HepG2 (cell line): ENCODE measurements at regions not wholly inside any gene's neighbourhood (a gene's known extent, or its start where the extent isn't known, plus 50 kb on each side); places are given as distances from the start of the nearest gene placed in this dataset.
"Not testable (repeated sequence)": the region's sequence is repeated elsewhere in the genome, so short reads cannot be mapped to it uniquely, and the experiment has no call there.

Experiments used
- CTCF ChIP-seq: sonication (generic); formaldehyde crosslinking; IDR thresholded peaks from 2 replicates; pipeline ENCODE4 v1.5.0; 2020; ENCODE audit warnings: mild to moderate bottlenecking, missing genetic modification reagents, moderate library complexity
- MEIS1 ChIP-seq: sonication (generic); formaldehyde crosslinking; IDR thresholded peaks from 2 replicates; pipeline ENCODE4 v1.9.0; 2021; ENCODE audit warnings: mild to moderate bottlenecking, missing genetic modification reagents, moderate library complexity, borderline replicate concordance
- MIXL1 ChIP-seq: IDR thresholded peaks from 2 replicates; pipeline ENCODE4 v1.6.1; 2016
- POLR2A ChIP-seq, 2 experiments: IDR thresholded peaks; 2 replicates each; pipeline ENCODE4 v1.6.1; 2011; ENCODE audit warnings: low read depth in 2 of 2, low read length in 2 of 2, mild to moderate bottlenecking in 1 of 2, moderate library complexity in 1 of 2; ENCODE audit not compliant: insufficient read depth in 1 of 2
- RBFOX2 ChIP-seq: fragments of 200-400 bp; formaldehyde crosslinking; IDR thresholded peaks from 2 replicates; pipeline ENCODE4 v1.6.1; 2017; ENCODE audit warnings: low read depth, mild to moderate bottlenecking, low read length
- RFX5 ChIP-seq: IDR thresholded peaks from 2 replicates; pipeline ENCODE4 v1.6.1; 2011; ENCODE audit warnings: low read depth, low read length, improper control_type of control experiment
- TCF12 ChIP-seq, 2 experiments: fragments of 450-650 bp in 1 of 2; sonication (generic) in 1 of 2; formaldehyde crosslinking in 1 of 2; IDR thresholded peaks; 2 replicates each; pipeline versions ENCODE4 v1.6.1 to v1.8.0; 2017 to 2022; ENCODE audit warnings: antibody characterized with exemption in 1 of 2, mild to moderate bottlenecking in 1 of 2, missing genetic modification reagents in 1 of 2, moderate library complexity in 1 of 2
- ZBTB1 ChIP-seq: sonication (generic); formaldehyde crosslinking; IDR thresholded peaks from 2 replicates; pipeline ENCODE4 v1.4.0; 2020; ENCODE audit warnings: missing genetic modification reagents, borderline replicate concordance
- ZFX ChIP-seq: sonication (generic); formaldehyde crosslinking; IDR thresholded peaks from 2 replicates; pipeline ENCODE4 v1.4.0; 2020; ENCODE audit warnings: mild to moderate bottlenecking, low read depth, missing genetic modification reagents, moderate library complexity
- ZHX1 ChIP-seq: sonication (generic); formaldehyde crosslinking; IDR thresholded peaks from 2 replicates; pipeline ENCODE4 v1.8.1; 2022; ENCODE audit warnings: low read depth, mild to moderate bottlenecking, missing genetic modification reagents

- TF ChIP-seq RFX5; RBFOX2; MEIS1 (CRISPR knock-in tag); ZFX (CRISPR knock-in tag); MIXL1 (CRISPR knock-in tag); TCF12 (IDR thresholded peaks at IDR 0.05); TCF12 (CRISPR knock-in tag; IDR thresholded peaks at IDR 0.05); ZBTB1 (CRISPR knock-in tag); ZHX1; CTCF (CRISPR knock-in tag); POLR2A (IDR thresholded peaks at IDR 0.05; ENCODE audit: insufficient read depth in 1 of 2, low read depth in 2 of 2, low read length in 2 of 2): not testable (repeated sequence)
These were observed 327.6 kb upstream of the NOTCH2NLA start for GRCh38 chr1:146556405-146556804.
